Muscle layer of colon (tissue), 2 donors: ENCODE measurements at regions not wholly inside any gene's neighbourhood (a gene's known extent, or its start where the extent isn't known, plus 50 kb on each side); places are given as distances from the start of the nearest gene placed in this dataset.

Experiments
- H3K27ac ChIP-seq: one replicate; pipeline ENCODE4 v1.7.0; 2013; ENCODE audit warnings: low read depth, mild to moderate bottlenecking, low read length, moderate library complexity
- H3K27me3 ChIP-seq, 2 donors: one replicate each; pipeline ENCODE4 v1.7.0; 2013; ENCODE audit warnings: low read length in 2 of 2, mild to moderate bottlenecking in 2 of 2; ENCODE audit not compliant: insufficient read depth in 2 of 2, control insufficient read depth in 1 of 2
- H3K36me3 ChIP-seq: one replicate; pipeline ENCODE4 v1.7.0; 2013; ENCODE audit warnings: mild to moderate bottlenecking, low read length; ENCODE audit not compliant: insufficient read depth
- H3K4me1 ChIP-seq: one replicate; pipeline ENCODE4 v1.7.0; 2013; ENCODE audit warnings: mild to moderate bottlenecking, low read length; ENCODE audit not compliant: insufficient read depth
- H3K4me3 ChIP-seq, 2 donors: one replicate each; pipeline ENCODE4 v1.7.0; 2013; ENCODE audit warnings: low read length in 2 of 2, low read depth in 1 of 2, mild to moderate bottlenecking in 1 of 2, moderate library complexity in 1 of 2
- H3K9ac ChIP-seq: one replicate; pipeline ENCODE4 v1.7.0; 2013; ENCODE audit warnings: low read length
- H3K9me3 ChIP-seq: one replicate; pipeline ENCODE4 v1.7.0; 2013; ENCODE audit warnings: mild to moderate bottlenecking, low read length
- donor health status: abdominal sarcoma.
- donor health status: Adenocarcinoma of cecum.

GRCh38 chr13:68081061-68081460 lies 850.9 kb upstream of the PCDH9 start:
- no peaks in the 10 kb centered on the region for H3K27me3 ChIP-seq
- no peaks in the 10 kb centered on the region for H3K4me1 ChIP-seq
- no peaks in the 10 kb centered on the region for H3K36me3 ChIP-seq
- H3K9me3 ChIP-seq, result no peaks in the 10 kb centered on the region
- H3K27ac ChIP-seq, result no peak overlapping the region
- H3K4me3 ChIP-seq, result no peak overlapping the region
- no peak overlapping the region for H3K9ac ChIP-seq

DNA sequence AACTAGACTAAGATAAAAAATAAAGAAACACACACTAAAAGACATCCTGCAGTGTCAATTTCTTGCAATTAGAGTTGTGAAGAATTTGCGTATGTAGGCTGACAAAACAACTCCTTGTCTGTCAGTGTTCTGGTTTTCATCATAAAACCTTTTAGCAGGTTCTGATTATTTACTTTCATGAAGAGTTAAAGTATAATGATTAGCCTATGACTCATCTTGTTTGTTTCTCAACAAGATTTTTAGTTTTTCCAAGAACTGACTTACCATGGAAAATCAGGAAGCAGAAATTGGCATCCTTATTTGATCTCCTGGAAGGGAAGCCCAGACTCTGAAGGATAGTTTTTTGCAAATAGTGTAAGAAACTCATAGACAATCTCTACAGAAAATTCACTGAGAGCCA lies 848.7 kb upstream of the PCDH9 start:
- Histone ChIP-seq H3K27me3 (no peaks in the 10 kb centered on the region), H3K9me3 (no peaks in the 10 kb centered on the region), H3K4me1 (no peaks in the 10 kb centered on the region), H3K9ac (no peak overlapping the region), H3K4me3 (no peak overlapping the region), H3K27ac (no peak overlapping the region), H3K36me3 (no peaks in the 10 kb centered on the region)

GRCh38 chr13:68078469-68078868 lies 848.3 kb upstream of the PCDH9 start:
- Histone ChIP-seq H3K4me3 (no peak overlapping the region), H3K36me3 (no peaks in the 10 kb centered on the region), H3K27me3 (no peaks in the 10 kb centered on the region), H3K9me3 (no peaks in the 10 kb centered on the region), H3K27ac (no peak overlapping the region), H3K9ac (no peak overlapping the region), H3K4me1 (no peaks in the 10 kb centered on the region)

DNA sequence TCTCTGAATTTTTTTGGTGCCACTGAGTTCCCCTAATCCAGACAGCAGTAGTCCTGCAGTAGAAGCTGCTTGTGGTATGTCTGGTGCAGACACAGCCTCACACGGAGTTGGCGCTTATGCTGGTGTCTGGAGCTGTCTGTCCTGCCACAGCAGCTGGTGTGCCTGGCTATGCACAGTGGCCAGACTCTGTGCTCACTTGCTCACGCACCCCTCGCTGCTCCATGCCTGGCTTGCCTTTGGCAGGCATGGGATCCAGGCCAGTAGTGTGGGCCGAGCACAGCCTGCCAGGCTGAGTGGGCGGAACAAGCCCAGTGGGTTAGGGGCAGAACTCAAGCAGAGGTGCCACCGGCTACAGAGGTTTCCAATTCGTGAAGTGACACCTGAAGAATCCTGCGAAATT lies 845.9 kb upstream of the PCDH9 start:
- H3K4me1 ChIP-seq, result no peaks in the 10 kb centered on the region
- H3K4me3 ChIP-seq, result no peak overlapping the region
- H3K27ac ChIP-seq, result no peak overlapping the region
- no peaks in the 10 kb centered on the region for H3K36me3 ChIP-seq
- H3K27me3 ChIP-seq, result no peaks in the 10 kb centered on the region
- H3K9ac ChIP-seq, result no peak overlapping the region
- H3K9me3 ChIP-seq, result no peaks in the 10 kb centered on the region

GRCh38 chr13:68066879-68067513 lies 836.9 kb upstream of the PCDH9 start:
- Histone ChIP-seq H3K36me3 (no peaks in the 10 kb centered on the region), H3K4me1 (no peaks in the 10 kb centered on the region), H3K27ac (no peak overlapping the region), H3K4me3 (no peak overlapping the region), H3K9ac (no peak overlapping the region), H3K27me3 (no peaks in the 10 kb centered on the region), H3K9me3 (no peaks in the 10 kb centered on the region)

DNA sequence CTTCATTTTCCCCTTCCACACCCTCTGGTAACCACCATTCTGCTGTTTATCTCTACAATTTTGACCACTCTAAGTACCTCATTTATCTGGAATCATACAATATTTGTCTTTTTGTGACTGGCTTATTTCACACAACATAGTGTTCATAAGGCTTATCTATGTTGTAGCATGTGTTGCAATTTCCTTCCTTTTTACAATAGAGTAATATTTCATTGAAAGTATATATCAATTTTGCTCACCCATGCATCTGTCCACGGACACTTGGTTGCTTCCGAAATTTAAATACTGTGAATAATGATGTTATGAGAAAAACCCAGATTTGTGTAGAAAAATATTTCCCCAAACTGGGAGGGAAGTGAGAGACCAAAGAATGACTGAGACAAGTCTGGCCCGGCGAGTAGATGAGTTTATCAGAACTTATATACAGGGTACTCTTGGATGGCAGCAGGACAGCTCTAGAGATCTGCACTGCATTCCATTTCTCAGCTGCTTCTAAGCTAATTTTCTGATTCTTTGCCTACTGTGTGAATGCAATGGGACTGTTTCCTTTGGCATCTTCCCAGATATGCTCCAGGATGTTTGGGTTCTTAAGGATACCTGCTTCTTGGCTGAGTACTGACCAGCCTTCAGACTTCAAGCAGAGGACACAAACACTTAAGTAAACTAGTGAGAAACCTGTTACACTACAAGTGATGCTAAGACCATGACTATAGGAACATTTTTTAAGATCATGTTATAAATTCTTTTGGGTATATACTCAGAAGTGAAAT lies 834.0 kb upstream of the PCDH9 start:
- Histone ChIP-seq H3K4me3 (no peak overlapping the region), H3K4me1 (no peaks in the 10 kb centered on the region), H3K9me3 (no peaks in the 10 kb centered on the region), H3K36me3 (no peaks in the 10 kb centered on the region), H3K27ac (no peak overlapping the region), H3K27me3 (no peaks in the 10 kb centered on the region), H3K9ac (no peak overlapping the region)

DNA sequence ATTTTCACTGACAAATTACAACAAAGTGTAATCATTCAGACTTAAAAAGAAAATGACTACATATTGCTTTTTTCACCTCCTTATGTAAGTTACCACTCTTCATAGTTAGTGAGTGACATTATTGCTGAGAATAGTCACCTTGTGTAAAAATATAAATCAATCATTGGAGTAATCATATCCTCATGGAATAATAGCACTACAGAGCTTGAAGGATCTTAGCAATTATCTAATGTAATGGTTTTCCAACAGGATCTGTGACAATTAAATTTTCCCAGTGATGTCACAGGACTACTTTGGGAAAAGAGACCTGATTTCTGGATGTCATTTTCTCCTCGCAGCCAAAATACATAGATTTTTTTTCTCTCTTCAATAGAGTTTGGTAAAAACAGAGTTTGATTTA lies 833.0 kb upstream of the PCDH9 start:
- no peaks in the 10 kb centered on the region for H3K27me3 ChIP-seq
- H3K9me3 ChIP-seq, result no peaks in the 10 kb centered on the region
- H3K36me3 ChIP-seq, result no peaks in the 10 kb centered on the region
- no peak overlapping the region for H3K9ac ChIP-seq
- H3K4me1 ChIP-seq, result no peaks in the 10 kb centered on the region
- no peak overlapping the region for H3K4me3 ChIP-seq
- no peak overlapping the region for H3K27ac ChIP-seq

DNA sequence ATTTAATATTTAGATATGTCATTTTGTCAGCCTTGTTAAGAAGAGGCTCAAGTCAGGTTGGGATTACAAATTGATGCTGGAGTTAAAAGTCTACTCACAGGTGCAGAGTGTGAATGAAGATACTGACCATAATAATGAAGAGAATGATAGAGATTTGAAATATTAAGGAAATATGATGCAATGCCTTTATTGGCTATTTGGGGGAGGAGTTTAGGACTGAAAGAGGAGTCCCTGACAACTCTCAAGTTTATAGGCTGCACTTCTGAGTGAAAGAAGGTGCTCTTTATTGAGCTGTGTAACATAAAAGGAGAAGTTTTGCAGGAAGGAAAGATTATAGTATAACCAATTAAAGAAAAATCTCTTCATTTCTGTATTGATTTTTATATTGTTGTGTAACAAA lies 827.7 kb upstream of the PCDH9 start:
- no peak overlapping the region for H3K4me3 ChIP-seq
- no peaks in the 10 kb centered on the region for H3K27me3 ChIP-seq
- no peak overlapping the region for H3K27ac ChIP-seq
- no peaks in the 10 kb centered on the region for H3K36me3 ChIP-seq
- no peak overlapping the region for H3K9ac ChIP-seq
- no peaks in the 10 kb centered on the region for H3K9me3 ChIP-seq
- H3K4me1 ChIP-seq, result no peaks in the 10 kb centered on the region

GRCh38 chr13:68056816-68057710 lies 826.9 kb upstream of the PCDH9 start:
- H3K27ac ChIP-seq, result no peak overlapping the region

DNA sequence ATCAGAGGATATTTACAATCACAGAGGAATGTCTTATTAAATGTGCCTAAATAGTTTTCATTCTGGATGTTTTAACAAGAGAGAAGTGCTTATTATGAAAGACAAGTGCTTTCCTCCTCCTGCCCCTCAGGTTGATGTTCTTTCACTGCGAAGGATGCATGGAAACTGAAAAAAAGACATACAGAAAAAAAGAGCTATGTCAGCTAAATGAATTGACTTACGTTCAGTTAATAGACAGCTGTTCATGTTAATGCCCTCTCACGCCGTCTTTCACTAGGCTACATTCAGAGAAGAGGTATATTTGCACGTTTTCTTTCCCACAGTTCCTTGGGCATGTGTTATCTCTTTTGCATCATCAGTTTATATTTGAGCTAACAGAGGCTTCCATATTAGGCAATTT lies 821.8 kb upstream of the PCDH9 start:
- Histone ChIP-seq H3K4me1 (no peaks in the 10 kb centered on the region), H3K9me3 (no peaks in the 10 kb centered on the region), H3K27me3 (no peaks in the 10 kb centered on the region), H3K9ac (no peak overlapping the region), H3K4me3 (no peak overlapping the region), H3K36me3 (no peaks in the 10 kb centered on the region), H3K27ac (no peak overlapping the region)

More at GRCh38 chr13:68056816-68057710, 826.9 kb upstream of the PCDH9 start:
- H3K4me3 ChIP-seq, result no peak overlapping the region
- H3K27me3 ChIP-seq, result no peaks in the 10 kb centered on the region
- H3K9ac ChIP-seq, result no peak overlapping the region
- no peaks in the 10 kb centered on the region for H3K36me3 ChIP-seq
- H3K9me3 ChIP-seq, result no peaks in the 10 kb centered on the region
- H3K4me1 ChIP-seq, result no peaks in the 10 kb centered on the region

- Histone ChIP-seq H3K9ac (no peak overlapping the region), H3K4me1 (no peaks in the 10 kb centered on the region), H3K27ac (no peak overlapping the region), H3K27me3 (no peaks in the 10 kb centered on the region), H3K36me3 (no peaks in the 10 kb centered on the region), H3K4me3 (no peak overlapping the region), H3K9me3 (no peaks in the 10 kb centered on the region)
Measured at GRCh38 chr13:68050761-68051160, 820.6 kb upstream of the PCDH9 start.
